ENCODE measurements at regions not wholly inside any gene's neighbourhood (a gene's known extent, or its start where the extent isn't known, plus 50 kb on each side); places are given as distances from the start of the nearest gene placed in this dataset.

DNA sequence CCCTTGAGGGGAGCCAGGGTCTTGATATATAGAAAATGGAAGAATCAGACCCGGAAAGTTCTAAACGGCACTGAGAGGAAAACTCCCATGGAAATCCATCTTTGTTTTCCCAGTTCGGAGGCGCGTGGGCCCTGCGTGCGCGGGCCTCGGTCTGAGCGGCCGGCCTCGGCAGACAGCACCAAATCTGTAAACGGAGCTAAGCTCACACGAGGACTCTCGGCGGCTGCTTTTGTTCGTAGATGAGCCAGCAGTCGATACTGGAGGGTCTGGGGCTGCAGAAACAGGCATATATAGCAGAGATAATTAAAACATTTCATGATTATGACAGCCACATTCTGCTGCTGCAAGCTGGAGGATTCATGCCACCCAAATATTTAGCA lies 68.5 kb upstream of the PPARA start:
- peaks cover 3% of the 10 kb centered on the region for H3K27me3 Mint-ChIP-seq (ENCODE audit: insufficient read depth)
- TF ChIP-seq, protein P1, sequence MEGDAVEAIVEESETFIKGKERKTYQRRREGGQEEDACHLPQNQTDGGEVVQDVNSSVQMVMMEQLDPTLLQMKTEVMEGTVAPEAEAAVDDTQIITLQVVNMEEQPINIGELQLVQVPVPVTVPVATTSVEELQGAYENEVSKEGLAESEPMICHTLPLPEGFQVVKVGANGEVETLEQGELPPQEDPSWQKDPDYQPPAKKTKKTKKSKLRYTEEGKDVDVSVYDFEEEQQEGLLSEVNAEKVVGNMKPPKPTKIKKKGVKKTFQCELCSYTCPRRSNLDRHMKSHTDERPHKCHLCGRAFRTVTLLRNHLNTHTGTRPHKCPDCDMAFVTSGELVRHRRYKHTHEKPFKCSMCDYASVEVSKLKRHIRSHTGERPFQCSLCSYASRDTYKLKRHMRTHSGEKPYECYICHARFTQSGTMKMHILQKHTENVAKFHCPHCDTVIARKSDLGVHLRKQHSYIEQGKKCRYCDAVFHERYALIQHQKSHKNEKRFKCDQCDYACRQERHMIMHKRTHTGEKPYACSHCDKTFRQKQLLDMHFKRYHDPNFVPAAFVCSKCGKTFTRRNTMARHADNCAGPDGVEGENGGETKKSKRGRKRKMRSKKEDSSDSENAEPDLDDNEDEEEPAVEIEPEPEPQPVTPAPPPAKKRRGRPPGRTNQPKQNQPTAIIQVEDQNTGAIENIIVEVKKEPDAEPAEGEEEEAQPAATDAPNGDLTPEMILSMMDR (conservative IDR thresholded peaks at IDR 0.05) = no peak
- H3K4me3 ChIP-seq (ENCODE audit: low read length) = no peak overlapping the region
- DNase-seq = no peak
- no peaks in the 10 kb centered on the region for H3K27me3 ChIP-seq (ENCODE audit: control insufficient read depth, insufficient read depth, low read length, poor library complexity, severe bottlenecking)
- H3K4me1 Mint-ChIP-seq = no peaks in the 10 kb centered on the region
- H3K4me1 ChIP-seq (ENCODE audit: control insufficient read depth, insufficient read depth, low read length) = no peaks in the 10 kb centered on the region
- H3K9ac ChIP-seq (ENCODE audit: extremely low read depth, low read length, poor library complexity, severe bottlenecking) = no peak overlapping the region
- no peak overlapping the region for H3K4me3 Mint-ChIP-seq
- no peak overlapping the region for H3K27ac Mint-ChIP-seq
- no peaks in the 10 kb centered on the region for H3K9me3 ChIP-seq (ENCODE audit: control insufficient read depth, low read length)
- WGBS, 2 experiments (ENCODE audit: insufficient coverage in 1 of 2, insufficient read length in 1 of 2) = 92 to 97% methylated on average over 14 to 18 of the region's 18 CpGs
- no peak overlapping the region for H3K27ac ChIP-seq (ENCODE audit: low read depth, low read length)
- H3K36me3 Mint-ChIP-seq (ENCODE audit: low read depth) = no peaks in the 10 kb centered on the region
- no peaks in the 10 kb centered on the region for H3K9me3 Mint-ChIP-seq
- H3K36me3 ChIP-seq (ENCODE audit: control insufficient read depth, insufficient read depth, low read length) = no peaks in the 10 kb centered on the region

DNA sequence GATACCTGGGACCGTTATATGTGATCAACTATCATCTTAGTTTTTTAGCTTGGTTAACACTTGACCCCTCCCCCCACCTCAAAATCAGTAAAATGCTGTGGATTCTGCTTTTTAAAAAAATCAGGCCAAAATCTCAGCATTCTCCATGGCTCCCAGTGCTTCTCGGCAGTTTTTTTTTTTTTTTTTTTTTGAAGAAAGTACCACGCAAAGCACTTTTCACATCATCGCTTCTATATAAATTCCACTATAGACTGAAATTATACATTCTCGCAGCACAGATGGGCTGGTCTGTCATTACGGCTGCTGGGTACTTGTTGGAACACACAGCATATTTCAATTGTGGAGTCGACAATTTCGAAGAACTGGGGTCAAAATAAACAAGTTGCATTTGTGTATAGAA lies 67.7 kb upstream of the PPARA start:
- TF ChIP-seq, protein P1 (conservative IDR thresholded peaks at IDR 0.05) = no peak
- Mint-ChIP-seq H3K9me3 (no peaks in the 10 kb centered on the region), H3K36me3 (ENCODE audit: low read depth) (no peaks in the 10 kb centered on the region), H3K27ac (no peak overlapping the region), H3K4me3 (no peak overlapping the region), H3K4me1 (no peaks in the 10 kb centered on the region), H3K27me3 (ENCODE audit: insufficient read depth) (no peaks in the 10 kb centered on the region)
- Histone ChIP-seq H3K4me1 (ENCODE audit: control insufficient read depth, insufficient read depth, low read length) (no peaks in the 10 kb centered on the region), H3K36me3 (ENCODE audit: control insufficient read depth, insufficient read depth, low read length) (no peaks in the 10 kb centered on the region), H3K27ac (ENCODE audit: low read depth, low read length) (no peak overlapping the region), H3K9ac (ENCODE audit: extremely low read depth, low read length, poor library complexity, severe bottlenecking) (no peak overlapping the region), H3K4me3 (ENCODE audit: low read length) (no peak overlapping the region), H3K27me3 (ENCODE audit: control insufficient read depth, insufficient read depth, low read length, poor library complexity, severe bottlenecking) (no peaks in the 10 kb centered on the region), H3K9me3 (ENCODE audit: control insufficient read depth, low read length) (no peaks in the 10 kb centered on the region)
- DNase-seq = no peak
- 93 to 94% methylated on average over 8 of the region's 8 CpGs for WGBS, 2 experiments (ENCODE audit: insufficient coverage in 1 of 2, insufficient read length in 1 of 2)

DNA sequence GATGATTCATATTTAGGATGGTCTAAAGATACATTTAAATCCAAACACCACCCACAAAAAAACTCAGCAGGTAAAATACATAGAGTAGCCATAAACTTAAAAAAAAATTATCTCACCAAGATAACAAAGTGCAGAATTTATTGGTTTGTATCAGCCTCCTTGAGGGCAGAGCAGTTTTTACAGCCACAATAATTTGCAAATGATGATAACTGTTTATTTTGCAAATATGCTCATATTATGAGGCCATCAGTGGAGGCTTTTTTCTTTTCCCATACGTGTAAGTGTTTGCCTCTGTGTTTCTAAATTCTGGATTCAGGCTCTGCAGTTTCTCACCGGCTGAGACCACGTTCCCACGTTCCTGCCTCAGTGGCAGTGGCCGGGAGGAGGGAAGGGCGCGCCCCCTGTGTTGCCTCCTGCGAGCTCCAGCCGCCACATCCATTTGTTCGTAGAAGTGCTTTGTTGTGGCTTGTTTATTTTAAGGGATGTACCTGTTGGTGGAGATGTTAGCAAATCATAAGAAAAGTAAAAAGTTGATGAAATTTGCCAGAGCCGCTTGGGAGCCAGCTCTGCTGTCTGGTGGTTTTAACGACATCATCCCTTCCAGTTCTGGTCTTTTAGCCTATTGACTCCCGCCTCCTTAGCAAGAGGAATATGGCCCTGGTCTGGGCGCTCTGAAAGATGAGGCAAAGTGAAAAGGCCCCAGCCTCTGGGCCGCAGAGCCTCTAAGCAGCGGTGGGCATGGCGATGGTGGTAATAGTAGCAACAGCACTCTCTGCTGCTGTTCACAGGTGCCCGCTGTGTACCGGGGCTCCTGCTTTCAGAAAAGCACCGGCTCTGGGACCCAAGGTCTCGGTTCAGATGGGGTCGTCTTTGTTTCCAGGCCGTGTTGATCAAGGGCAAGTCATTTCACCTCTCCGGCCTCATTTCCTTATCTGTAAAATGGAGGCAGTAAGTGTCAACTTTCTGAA lies 66.7 kb upstream of the PPARA start:
- no peak overlapping the region for H3K27ac Mint-ChIP-seq
- 92 to 95% methylated on average over 19 to 24 of the region's 24 CpGs for WGBS, 2 experiments (ENCODE audit: insufficient coverage in 1 of 2, insufficient read length in 1 of 2)
- H3K36me3 Mint-ChIP-seq (ENCODE audit: low read depth) = no peaks in the 10 kb centered on the region

More for the DNA sequence above, 66.7 kb upstream of the PPARA start:
- H3K4me1 ChIP-seq (ENCODE audit: control insufficient read depth, insufficient read depth, low read length) = no peaks in the 10 kb centered on the region
- no peaks in the 10 kb centered on the region for H3K36me3 ChIP-seq (ENCODE audit: control insufficient read depth, insufficient read depth, low read length)
- no peak overlapping the region for H3K4me3 Mint-ChIP-seq
- no peak overlapping the region for H3K9ac ChIP-seq (ENCODE audit: extremely low read depth, low read length, poor library complexity, severe bottlenecking)
- H3K9me3 ChIP-seq (ENCODE audit: control insufficient read depth, low read length) = no peaks in the 10 kb centered on the region
- H3K4me3 ChIP-seq (ENCODE audit: low read length) = no peak overlapping the region
- H3K27ac ChIP-seq (ENCODE audit: low read depth, low read length) = no peak overlapping the region
- no peaks in the 10 kb centered on the region for H3K27me3 ChIP-seq (ENCODE audit: control insufficient read depth, insufficient read depth, low read length, poor library complexity, severe bottlenecking)
- no peaks in the 10 kb centered on the region for H3K27me3 Mint-ChIP-seq (ENCODE audit: insufficient read depth)
- H3K9me3 Mint-ChIP-seq = no peaks in the 10 kb centered on the region
- no peak for DNase-seq
- no peaks in the 10 kb centered on the region for H3K4me1 Mint-ChIP-seq
- TF ChIP-seq, protein P1 (conservative IDR thresholded peaks at IDR 0.05) = no peak

Measured in endodermal cell (in vitro differentiated cells).